Epidermal melanocyte (primary cell): ENCODE measurements at regions not wholly inside any gene's neighbourhood (a gene's known extent, or its start where the extent isn't known, plus 50 kb on each side); places are given as distances from the start of the nearest gene placed in this dataset.

ENCODE experiments used
- DNase-seq: peaks from one replicate; pipeline ENCODE4 v3.0.0; 2011; ENCODE audit warnings: low spot score; ENCODE audit not compliant: insufficient read length

GRCh38 chr2:164302786-164303185 is 318.5 kb downstream of the GRB14 start:
- DNase-seq = no peak

- DNase-seq = no peak
Observed at GRCh38 chr2:164288235-164288634, 333.0 kb downstream of the GRB14 start.

GRCh38 chr2:164287056-164287455 is 334.2 kb downstream of the GRB14 start:
- DNase-seq = no peak

- DNase-seq = no peak
Observed at GRCh38 chr2:164285576-164285975, 335.7 kb downstream of the GRB14 start.

- no peak for DNase-seq
Observed at GRCh38 chr2:164281896-164282295, 339.4 kb downstream of the GRB14 start.

GRCh38 chr2:164275659-164276058 is 345.6 kb downstream of the GRB14 start:
- DNase-seq = no peak

GRCh38 chr2:164260506-164260905 is 360.8 kb downstream of the GRB14 start:
- no peak for DNase-seq

GRCh38 chr2:164257742-164258141 is 363.5 kb downstream of the GRB14 start:
- DNase-seq = no peak

- DNase-seq = no peak
Observed at GRCh38 chr2:164252568-164253287, 368.6 kb downstream of the GRB14 start.

GRCh38 chr2:164243315-164243714 is 378.0 kb downstream of the GRB14 start:
- no peak for DNase-seq

GRCh38 chr2:164242409-164242808 is 378.9 kb downstream of the GRB14 start:
- DNase-seq = no peak

- no peak for DNase-seq
Observed at GRCh38 chr2:164234074-164234473, 387.2 kb downstream of the GRB14 start.

GRCh38 chr2:164224007-164224406 is 397.3 kb downstream of the GRB14 start:
- no peak for DNase-seq

GRCh38 chr2:164221473-164221872 is 399.8 kb downstream of the GRB14 start:
- DNase-seq = no peak

- no peak for DNase-seq
Observed at GRCh38 chr2:164220265-164220664, 401.0 kb downstream of the GRB14 start.

GRCh38 chr2:164213916-164214315 is 407.4 kb downstream of the GRB14 start:
- no peak for DNase-seq

GRCh38 chr2:164205347-164205746 is 415.9 kb downstream of the GRB14 start:
- no peak for DNase-seq

- no peak for DNase-seq
Observed at GRCh38 chr2:164203131-164203530, 418.2 kb downstream of the GRB14 start.

GRCh38 chr2:164198256-164198655 is 423.0 kb downstream of the GRB14 start:
- no peak for DNase-seq

GRCh38 chr2:164190700-164191099 is 430.6 kb downstream of the GRB14 start:
- no peak for DNase-seq

- DNase-seq = no peak
Observed at GRCh38 chr2:164189851-164190250, 431.4 kb downstream of the GRB14 start.

GRCh38 chr2:164187121-164187520 is 434.2 kb downstream of the GRB14 start:
- no peak for DNase-seq

GRCh38 chr2:164186591-164186990 is 434.7 kb downstream of the GRB14 start:
- DNase-seq = no peak
